ENCODE measurements at regions not wholly inside any gene's neighbourhood (a gene's known extent, or its start where the extent isn't known, plus 50 kb on each side); places are given as distances from the start of the nearest gene placed in this dataset.

GRCh38 chr3:104951426-104951825 is 415.3 kb upstream of the ALCAM start:
- POLR2A ChIA-PET = no interaction called here
- in situ Hi-C loops (cut with HindIII; ENCODE audit: low pct_unique_long_range_greater_than_20kb, low sequenced_read_pairs) = no loop called here
- intact Hi-C loops (cut with micrococcal nuclease; ENCODE audit: unreplicated experiment) = no loop called here

GRCh38 chr3:104952146-104952972 is 414.4 kb upstream of the ALCAM start:
- ChIA-PET CTCF (no interaction called here), POLR2A (interaction anchor here (0.7 kb wide), 1 partner anchor 19 kb away, joined by 5 read pairs; no protein-coding TSS in a partner anchor)
- DNase-seq (ENCODE audit: low read depth, low spot score) = no peak
- intact Hi-C loops (cut with micrococcal nuclease; ENCODE audit: unreplicated experiment) = no loop called here
- Histone ChIP-seq H3K27ac (ENCODE audit: low read length) (no peak overlapping the region), H3K4me3 (ENCODE audit: low read depth in 2 of 2, low read length in 2 of 2) (no peak overlapping the region), H3K36me3 (ENCODE audit: control insufficient read depth, insufficient read depth, low read length) (no peaks in the 10 kb centered on the region), H3K9me3 (ENCODE audit: control insufficient read depth, insufficient read depth, low read depth, low read length) (no peaks in the 10 kb centered on the region), H3K27me3 (ENCODE audit: control insufficient read depth, insufficient read depth, low read length) (no peaks in the 10 kb centered on the region), H3K4me1 (ENCODE audit: control insufficient read depth, insufficient read depth, low read length) (no peaks in the 10 kb centered on the region)
- TF ChIP-seq REST (IDR thresholded peaks at IDR 0.05; ENCODE audit: insufficient read depth in 1 of 2, low read depth in 2 of 2, low read length in 1 of 2) = no peak
- TF ChIP-seq TCF7L2 (IDR thresholded peaks at IDR 0.05; ENCODE audit: low read depth, low read length) = no peak
- no peak for TF ChIP-seq SIN3A (IDR thresholded peaks at IDR 0.05; ENCODE audit: borderline replicate concordance, insufficient read depth, low read depth, low read length)
- TF ChIP-seq CTCF (IDR thresholded peaks at IDR 0.05) = no peak
- no peak for TF ChIP-seq POLR2AphosphoS5 (IDR thresholded peaks at IDR 0.05; ENCODE audit: low read depth, low read length)
- no peak for ATAC-seq
- no TSS peak for BruUV-seq (replicated peaks)
- in situ Hi-C loops (cut with HindIII; ENCODE audit: low pct_unique_long_range_greater_than_20kb, low sequenced_read_pairs) = no loop called here

More at GRCh38 chr3:104951426-104951825, 415.3 kb upstream of the ALCAM start:
- DNase-seq (ENCODE audit: low read depth, low spot score) = no peak
- H3K4me1 ChIP-seq (ENCODE audit: control insufficient read depth, insufficient read depth, low read length) = no peaks in the 10 kb centered on the region
- TF ChIP-seq TCF7L2 (IDR thresholded peaks at IDR 0.05; ENCODE audit: low read depth, low read length) (no peak), REST (IDR thresholded peaks at IDR 0.05; ENCODE audit: insufficient read depth in 1 of 2, low read depth in 2 of 2, low read length in 1 of 2) (no peak), SIN3A (IDR thresholded peaks at IDR 0.05; ENCODE audit: borderline replicate concordance, insufficient read depth, low read depth, low read length) (no peak), POLR2AphosphoS5 (IDR thresholded peaks at IDR 0.05; ENCODE audit: low read depth, low read length) (no peak), CTCF (IDR thresholded peaks at IDR 0.05) (no peak)
- H3K9me3 ChIP-seq (ENCODE audit: control insufficient read depth, insufficient read depth, low read depth, low read length) = no peaks in the 10 kb centered on the region
- no peak overlapping the region for H3K27ac ChIP-seq (ENCODE audit: low read length)
- no peak for ATAC-seq
- CTCF ChIA-PET = no interaction called here
- no TSS peak for BruUV-seq (replicated peaks)
- no peaks in the 10 kb centered on the region for H3K36me3 ChIP-seq (ENCODE audit: control insufficient read depth, insufficient read depth, low read length)
- H3K4me3 ChIP-seq (ENCODE audit: low read depth in 2 of 2, low read length in 2 of 2) = no peak overlapping the region
- no peaks in the 10 kb centered on the region for H3K27me3 ChIP-seq (ENCODE audit: control insufficient read depth, insufficient read depth, low read length)
